ENCODE measurements at regions not wholly inside any gene's neighbourhood (a gene's known extent, or its start where the extent isn't known, plus 50 kb on each side); places are given as distances from the start of the nearest gene placed in this dataset.

GRCh38 chr13:107968470-107968869, 246.9 kb downstream of the LIG4 start:
- no peaks in the 10 kb centered on the region for H3K9me3 ChIP-seq (ENCODE audit: control insufficient read depth, insufficient read depth, low read depth, low read length)
- H3K36me3 ChIP-seq (ENCODE audit: control insufficient read depth in 2 of 2, insufficient read depth in 1 of 2, low read length in 2 of 2): no peaks in the 10 kb centered on the region
- H3K4me3 ChIP-seq (ENCODE audit: low read depth, low read length): no peak overlapping the region
- H3K27ac ChIP-seq (ENCODE audit: extremely low read depth, low read depth, low read length): no peak overlapping the region
- H3K4me1 ChIP-seq (ENCODE audit: control insufficient read depth, insufficient read depth, low read length): no peaks in the 10 kb centered on the region
- TF ChIP-seq ZNF791 (tag by site-specific recombination; IDR thresholded peaks at IDR 0.05) (no peak), ZNF621 (tag by site-specific recombination; IDR thresholded peaks at IDR 0.05) (no peak), ZNF692 (tag by site-specific recombination; IDR thresholded peaks at IDR 0.05) (no peak), ZNF48 (tag by site-specific recombination; IDR thresholded peaks at IDR 0.05) (no peak), EGR2 (tag by site-specific recombination; IDR thresholded peaks at IDR 0.05; ENCODE audit: low read depth) (no peak), ZNF416 (tag by site-specific recombination; IDR thresholded peaks at IDR 0.05) (no peak), ZBTB1 (tag by site-specific recombination; IDR thresholded peaks at IDR 0.05) (no peak), SP7 (tag by site-specific recombination; IDR thresholded peaks at IDR 0.05) (no peak), ZBTB11 (tag by site-specific recombination; conservative IDR thresholded peaks at IDR 0.05; ENCODE audit: low read depth) (no peak), GLIS1 (tag by site-specific recombination; IDR thresholded peaks at IDR 0.05) (no peak)
- CTCF ChIA-PET: interaction anchor here (0.7 kb wide), 1 partner anchor 227 kb away, joined by 3 read pairs; no protein-coding TSS in a partner anchor
- POLR2A ChIA-PET: no interaction called here

- POLR2A ChIA-PET: no interaction called here
- CTCF ChIA-PET: no interaction called here
- no peaks in the 10 kb centered on the region for H3K36me3 ChIP-seq (ENCODE audit: control insufficient read depth in 2 of 2, insufficient read depth in 1 of 2, low read length in 2 of 2)
Measured at GRCh38 chr13:107964395-107964794, 250.9 kb downstream of the LIG4 start.

More at GRCh38 chr13:107964395-107964794, 250.9 kb downstream of the LIG4 start:
- Histone ChIP-seq H3K4me3 (ENCODE audit: low read depth, low read length) (no peak overlapping the region), H3K9me3 (ENCODE audit: control insufficient read depth, insufficient read depth, low read depth, low read length) (no peaks in the 10 kb centered on the region), H3K27ac (ENCODE audit: extremely low read depth, low read depth, low read length) (no peak overlapping the region), H3K4me1 (ENCODE audit: control insufficient read depth, insufficient read depth, low read length) (no peaks in the 10 kb centered on the region)
- TF ChIP-seq REST (tag by site-specific recombination; IDR thresholded peaks at IDR 0.05): no peak
- no peak for TF ChIP-seq ZNF670 (tag by site-specific recombination; IDR thresholded peaks at IDR 0.05; ENCODE audit: low read depth)
- no peak for TF ChIP-seq ZNF37A (tag by site-specific recombination; IDR thresholded peaks at IDR 0.05)
- no peak for TF ChIP-seq ZNF26 (tag by site-specific recombination; IDR thresholded peaks at IDR 0.05)
- no peak for TF ChIP-seq ZNF221 (tag by site-specific recombination; IDR thresholded peaks at IDR 0.05; ENCODE audit: borderline replicate concordance)
- no peak for TF ChIP-seq ZNF624 (tag by site-specific recombination; IDR thresholded peaks at IDR 0.05)
- no peak for TF ChIP-seq WT1 (tag by site-specific recombination; IDR thresholded peaks at IDR 0.05)
